C4-2B (cell line): ENCODE measurements at regions not wholly inside any gene's neighbourhood (a gene's known extent, or its start where the extent isn't known, plus 50 kb on each side); places are given as distances from the start of the nearest gene placed in this dataset.

Source experiments
- ZFX ChIP-seq: fragments of 450-650 bp; IDR thresholded peaks from 2 replicates; pipeline ENCODE4 v1.6.1; 2017
- TF ChIP-seq, protein P1 (sequence below): fragments of 450-650 bp; conservative IDR thresholded peaks from 2 replicates; pipeline ENCODE4 v1.5.1; 2017; ENCODE audit warnings: mild to moderate bottlenecking

DNA sequence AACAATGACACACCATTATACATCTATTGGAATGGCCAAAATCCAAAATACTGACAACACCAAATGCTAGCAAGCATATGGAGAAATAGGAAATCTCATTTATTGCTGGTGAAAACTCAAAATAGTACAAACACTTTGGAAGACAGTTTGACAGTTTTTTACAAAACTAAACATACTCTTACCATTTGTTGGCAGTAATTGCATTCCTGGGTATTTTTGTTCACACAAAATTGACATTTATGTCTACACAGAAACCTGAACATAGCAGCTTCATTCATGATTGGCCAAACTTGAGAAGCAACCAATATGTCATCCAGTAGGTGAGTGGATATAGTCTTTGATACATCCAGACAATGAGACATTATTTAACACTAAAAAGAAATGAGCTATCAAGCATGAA, 489.9 kb downstream of the PLOD2 start:
- TF ChIP-seq, protein P1, sequence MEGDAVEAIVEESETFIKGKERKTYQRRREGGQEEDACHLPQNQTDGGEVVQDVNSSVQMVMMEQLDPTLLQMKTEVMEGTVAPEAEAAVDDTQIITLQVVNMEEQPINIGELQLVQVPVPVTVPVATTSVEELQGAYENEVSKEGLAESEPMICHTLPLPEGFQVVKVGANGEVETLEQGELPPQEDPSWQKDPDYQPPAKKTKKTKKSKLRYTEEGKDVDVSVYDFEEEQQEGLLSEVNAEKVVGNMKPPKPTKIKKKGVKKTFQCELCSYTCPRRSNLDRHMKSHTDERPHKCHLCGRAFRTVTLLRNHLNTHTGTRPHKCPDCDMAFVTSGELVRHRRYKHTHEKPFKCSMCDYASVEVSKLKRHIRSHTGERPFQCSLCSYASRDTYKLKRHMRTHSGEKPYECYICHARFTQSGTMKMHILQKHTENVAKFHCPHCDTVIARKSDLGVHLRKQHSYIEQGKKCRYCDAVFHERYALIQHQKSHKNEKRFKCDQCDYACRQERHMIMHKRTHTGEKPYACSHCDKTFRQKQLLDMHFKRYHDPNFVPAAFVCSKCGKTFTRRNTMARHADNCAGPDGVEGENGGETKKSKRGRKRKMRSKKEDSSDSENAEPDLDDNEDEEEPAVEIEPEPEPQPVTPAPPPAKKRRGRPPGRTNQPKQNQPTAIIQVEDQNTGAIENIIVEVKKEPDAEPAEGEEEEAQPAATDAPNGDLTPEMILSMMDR: no peak
- TF ChIP-seq ZFX: no peak
